Thyroid gland (tissue), 4 donors: ENCODE measurements at regions not wholly inside any gene's neighbourhood (a gene's known extent, or its start where the extent isn't known, plus 50 kb on each side); places are given as distances from the start of the nearest gene placed in this dataset.
"Not testable (repeated sequence)": the region's sequence is repeated elsewhere in the genome, so short reads cannot be mapped to it uniquely, and the experiment has no call there.

Source experiments
- POLR2A ChIP-seq, 2 donors: fragments of 450-650 bp; IDR thresholded peaks; one replicate each; pipeline ENCODE4 v1.6.1; 2017; ENCODE audit warnings: antibody characterized with exemption in 2 of 2, mild to moderate bottlenecking in 2 of 2, moderate library complexity in 1 of 2
- TF ChIP-seq, protein P1 (sequence below), 6 experiments: fragments of 200-600 bp in 3 of 6; fragments of 450-650 bp in 3 of 6; sonication (generic) in 3 of 6; IDR thresholded peaks; one replicate each; pipeline ENCODE4 v1.5.1; 2016 to 2019; ENCODE audit warnings: antibody characterized with exemption in 6 of 6, mild to moderate bottlenecking in 2 of 6, inconsistent platforms in 1 of 6, moderate library complexity in 1 of 6

DNA sequence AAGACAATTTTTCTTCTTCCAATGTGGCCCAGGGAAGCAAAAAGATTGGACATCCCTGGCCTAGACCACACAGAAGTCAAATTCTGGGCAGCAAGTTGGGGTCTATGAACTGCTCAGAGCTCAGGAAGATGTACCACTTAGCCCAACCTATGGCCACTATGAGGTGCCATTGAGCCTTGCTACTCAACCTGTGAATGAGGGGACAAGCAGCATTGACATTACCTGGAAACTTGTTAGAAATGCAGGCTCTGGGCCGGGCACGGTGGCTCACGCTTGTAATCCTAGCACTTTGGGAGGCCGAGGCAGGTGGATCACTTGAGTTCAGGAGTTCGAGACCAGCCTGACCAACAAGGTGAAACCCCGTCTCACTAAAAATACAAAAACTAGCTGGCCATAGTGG, 195.6 kb downstream of the SEMA6D start:
- not testable (repeated sequence) for TF ChIP-seq POLR2A (IDR thresholded peaks at IDR 0.05)
- TF ChIP-seq, protein P1, sequence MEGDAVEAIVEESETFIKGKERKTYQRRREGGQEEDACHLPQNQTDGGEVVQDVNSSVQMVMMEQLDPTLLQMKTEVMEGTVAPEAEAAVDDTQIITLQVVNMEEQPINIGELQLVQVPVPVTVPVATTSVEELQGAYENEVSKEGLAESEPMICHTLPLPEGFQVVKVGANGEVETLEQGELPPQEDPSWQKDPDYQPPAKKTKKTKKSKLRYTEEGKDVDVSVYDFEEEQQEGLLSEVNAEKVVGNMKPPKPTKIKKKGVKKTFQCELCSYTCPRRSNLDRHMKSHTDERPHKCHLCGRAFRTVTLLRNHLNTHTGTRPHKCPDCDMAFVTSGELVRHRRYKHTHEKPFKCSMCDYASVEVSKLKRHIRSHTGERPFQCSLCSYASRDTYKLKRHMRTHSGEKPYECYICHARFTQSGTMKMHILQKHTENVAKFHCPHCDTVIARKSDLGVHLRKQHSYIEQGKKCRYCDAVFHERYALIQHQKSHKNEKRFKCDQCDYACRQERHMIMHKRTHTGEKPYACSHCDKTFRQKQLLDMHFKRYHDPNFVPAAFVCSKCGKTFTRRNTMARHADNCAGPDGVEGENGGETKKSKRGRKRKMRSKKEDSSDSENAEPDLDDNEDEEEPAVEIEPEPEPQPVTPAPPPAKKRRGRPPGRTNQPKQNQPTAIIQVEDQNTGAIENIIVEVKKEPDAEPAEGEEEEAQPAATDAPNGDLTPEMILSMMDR (IDR thresholded peaks at IDR 0.05) = not testable (repeated sequence)
